Chondrocyte (in vitro differentiated cells): ENCODE measurements at regions not wholly inside any gene's neighbourhood (a gene's known extent, or its start where the extent isn't known, plus 50 kb on each side); places are given as distances from the start of the nearest gene placed in this dataset.
A peak's percentile ranks its signal among the peaks of the same experiment; 100 is the strongest.

Experiments
- DNase-seq: peaks from one replicate; pipeline ENCODE4 v3.0.0; 2021; ENCODE audit warnings: mixed read lengths, low spot score
- H3K27ac Mint-ChIP-seq: one replicate; pipeline ENCODE4 v1.8.0; 2021; ENCODE audit warnings: mild to moderate bottlenecking, moderate library complexity, mixed read lengths; ENCODE audit not compliant: unreplicated experiment
- H3K27me3 Mint-ChIP-seq: 2 replicates; pipeline ENCODE4 v1.8.0; 2021; ENCODE audit warnings: low read depth, mixed read lengths
- H3K36me3 Mint-ChIP-seq: 2 replicates; pipeline ENCODE4 v1.8.0; 2021; ENCODE audit warnings: low read depth, mixed read lengths
- H3K4me1 Mint-ChIP-seq: 2 replicates; pipeline ENCODE4 v1.8.0; 2021; ENCODE audit warnings: low read depth, mild to moderate bottlenecking, mixed read lengths
- H3K4me3 Mint-ChIP-seq: one replicate; pipeline ENCODE4 v1.8.0; 2021; ENCODE audit warnings: mild to moderate bottlenecking, moderate library complexity, mixed read lengths; ENCODE audit not compliant: unreplicated experiment
- H3K9me3 Mint-ChIP-seq: 2 replicates; pipeline ENCODE4 v1.8.0; 2021; ENCODE audit warnings: low read depth, mixed read lengths
- CTCF ChIP-seq: fragments of 200-600 bp; sonication (generic); IDR thresholded peaks from 2 replicates; pipeline ENCODE4 v1.5.0; 2021; ENCODE audit warnings: antibody characterized with exemption, mild to moderate bottlenecking, moderate library complexity

- Mint-ChIP-seq H3K4me1 (peaks cover 8% of the 10 kb centered on the region), H3K27me3 (peaks cover 9% of the 10 kb centered on the region), H3K4me3 (no peak overlapping the region), H3K27ac (peak overlapping the region; percentile 6), H3K9me3 (no peaks in the 10 kb centered on the region), H3K36me3 (no peaks in the 10 kb centered on the region)
- no peak for TF ChIP-seq CTCF
- no peak for DNase-seq
Observed at GRCh38 chr5:115461093-115461492, 83.5 kb downstream of the FEM1C start.

GRCh38 chr5:115460472-115460871 lies 84.1 kb downstream of the FEM1C start:
- Mint-ChIP-seq H3K4me3 (no peak overlapping the region), H3K27me3 (peaks cover 5% of the 10 kb centered on the region), H3K4me1 (peaks cover 8% of the 10 kb centered on the region), H3K9me3 (no peaks in the 10 kb centered on the region), H3K36me3 (no peaks in the 10 kb centered on the region), H3K27ac (no peak overlapping the region)
- no peak for DNase-seq
- no peak for TF ChIP-seq CTCF

GRCh38 chr5:115459855-115460341 lies 84.7 kb downstream of the FEM1C start:
- DNase-seq, result no peak

GRCh38 chr5:115458416-115458815 lies 86.2 kb downstream of the FEM1C start:
- H3K27ac Mint-ChIP-seq, result no peak overlapping the region
- DNase-seq, result no peak
- H3K9me3 Mint-ChIP-seq, result no peaks in the 10 kb centered on the region
- H3K36me3 Mint-ChIP-seq, result no peaks in the 10 kb centered on the region
- H3K4me1 Mint-ChIP-seq, result peaks cover 8% of the 10 kb centered on the region
- H3K4me3 Mint-ChIP-seq, result no peak overlapping the region
- H3K27me3 Mint-ChIP-seq, result peaks cover under 1% of the 10 kb centered on the region
- TF ChIP-seq CTCF, result no peak

More at GRCh38 chr5:115459855-115460341, 84.7 kb downstream of the FEM1C start:
- no peak overlapping the region for H3K4me3 Mint-ChIP-seq
- H3K4me1 Mint-ChIP-seq, result peaks cover 8% of the 10 kb centered on the region
- no peak for TF ChIP-seq CTCF
- no peaks in the 10 kb centered on the region for H3K9me3 Mint-ChIP-seq
- H3K27ac Mint-ChIP-seq, result no peak overlapping the region
- no peaks in the 10 kb centered on the region for H3K36me3 Mint-ChIP-seq
- H3K27me3 Mint-ChIP-seq, result peaks cover 4% of the 10 kb centered on the region

GRCh38 chr5:115458003-115458409 lies 86.6 kb downstream of the FEM1C start:
- Mint-ChIP-seq H3K36me3 (no peaks in the 10 kb centered on the region), H3K4me1 (peaks cover 8% of the 10 kb centered on the region), H3K27me3 (no peaks in the 10 kb centered on the region), H3K9me3 (no peaks in the 10 kb centered on the region), H3K4me3 (no peak overlapping the region), H3K27ac (no peak overlapping the region)
- DNase-seq, result no peak
- no peak for TF ChIP-seq CTCF
